AG09309 (cell line): ENCODE measurements at regions not wholly inside any gene's neighbourhood (a gene's known extent, or its start where the extent isn't known, plus 50 kb on each side); places are given as distances from the start of the nearest gene placed in this dataset.

Source experiments
- DNase-seq: peaks from one replicate; pipeline ENCODE4 v3.0.0-alpha.2; 2010; ENCODE audit warnings: low read depth
- H3K4me3 ChIP-seq: 2 replicates; pipeline ENCODE4 v1.5.1; 2011; ENCODE audit warnings: mild to moderate bottlenecking, low read depth, low read length, moderate library complexity; ENCODE audit not compliant: control insufficient read depth
- TF ChIP-seq, protein P1 (sequence below): IDR thresholded peaks from 2 replicates; pipeline ENCODE4 v1.5.1; 2011; ENCODE audit warnings: mild to moderate bottlenecking, low read depth, low read length, inconsistent platforms; ENCODE audit not compliant: insufficient read depth, control insufficient read depth; ENCODE audit errors: missing control alignments

DNA sequence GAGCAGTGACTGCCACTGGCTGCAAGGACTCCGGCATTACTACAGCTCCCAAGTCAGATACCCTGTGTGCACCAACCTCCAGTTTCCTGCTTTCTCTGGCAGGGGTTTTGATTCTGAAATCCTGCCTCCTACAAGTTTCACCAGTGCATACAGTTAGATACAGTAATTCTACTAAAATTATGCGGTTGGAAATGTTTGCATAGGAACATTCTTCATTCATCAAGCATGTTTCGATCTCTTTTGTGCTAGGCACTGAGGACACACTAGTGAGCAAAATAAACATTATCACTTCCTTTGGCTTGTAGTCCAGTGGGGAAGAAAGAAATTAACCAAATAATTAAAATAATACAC lies 152.2 kb downstream of the TMEM167A start:
- no peak overlapping the region for H3K4me3 ChIP-seq
- no peak for DNase-seq
- TF ChIP-seq, protein P1, sequence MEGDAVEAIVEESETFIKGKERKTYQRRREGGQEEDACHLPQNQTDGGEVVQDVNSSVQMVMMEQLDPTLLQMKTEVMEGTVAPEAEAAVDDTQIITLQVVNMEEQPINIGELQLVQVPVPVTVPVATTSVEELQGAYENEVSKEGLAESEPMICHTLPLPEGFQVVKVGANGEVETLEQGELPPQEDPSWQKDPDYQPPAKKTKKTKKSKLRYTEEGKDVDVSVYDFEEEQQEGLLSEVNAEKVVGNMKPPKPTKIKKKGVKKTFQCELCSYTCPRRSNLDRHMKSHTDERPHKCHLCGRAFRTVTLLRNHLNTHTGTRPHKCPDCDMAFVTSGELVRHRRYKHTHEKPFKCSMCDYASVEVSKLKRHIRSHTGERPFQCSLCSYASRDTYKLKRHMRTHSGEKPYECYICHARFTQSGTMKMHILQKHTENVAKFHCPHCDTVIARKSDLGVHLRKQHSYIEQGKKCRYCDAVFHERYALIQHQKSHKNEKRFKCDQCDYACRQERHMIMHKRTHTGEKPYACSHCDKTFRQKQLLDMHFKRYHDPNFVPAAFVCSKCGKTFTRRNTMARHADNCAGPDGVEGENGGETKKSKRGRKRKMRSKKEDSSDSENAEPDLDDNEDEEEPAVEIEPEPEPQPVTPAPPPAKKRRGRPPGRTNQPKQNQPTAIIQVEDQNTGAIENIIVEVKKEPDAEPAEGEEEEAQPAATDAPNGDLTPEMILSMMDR: no peak

DNA sequence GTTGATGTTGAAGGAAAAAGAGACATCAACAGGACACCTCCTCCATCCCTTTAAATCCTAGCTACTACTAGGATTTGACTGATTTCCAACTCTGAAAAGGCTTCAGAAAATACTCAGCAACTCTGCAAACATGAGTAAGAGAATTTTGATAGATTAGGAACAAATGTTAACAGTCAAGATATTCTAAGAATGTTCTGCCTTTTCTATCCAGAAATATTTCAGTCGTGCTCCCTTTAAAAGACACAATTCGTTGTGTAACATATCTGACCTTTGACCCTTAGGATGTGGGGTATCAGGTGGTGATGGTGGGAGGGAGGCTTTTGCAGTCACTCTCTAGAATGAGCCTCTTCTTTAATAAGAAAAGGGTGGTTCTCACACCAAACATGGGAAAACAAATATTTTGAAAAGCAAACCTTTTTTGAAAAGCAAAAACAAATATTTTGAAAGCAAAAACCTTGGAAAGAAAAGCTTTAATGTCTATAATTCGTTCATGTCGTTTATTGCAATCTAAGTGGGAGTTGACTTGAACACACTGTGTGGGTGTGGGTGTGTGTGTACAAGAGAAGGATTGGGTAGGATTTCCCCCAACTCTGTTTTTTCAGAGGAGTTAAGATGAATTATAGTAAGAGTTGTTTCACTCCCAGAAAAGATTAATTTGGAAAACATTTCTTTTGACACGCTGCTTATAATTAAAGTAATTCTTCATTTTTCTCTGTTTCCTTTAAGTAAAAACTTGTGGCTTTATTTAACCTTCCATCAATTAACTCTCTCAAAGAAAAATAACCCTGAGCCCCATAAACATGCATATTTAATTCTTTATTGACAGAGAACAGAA lies 152.8 kb downstream of the TMEM167A start:
- DNase-seq: no peak
- TF ChIP-seq, protein P1: no peak
- no peak overlapping the region for H3K4me3 ChIP-seq

DNA sequence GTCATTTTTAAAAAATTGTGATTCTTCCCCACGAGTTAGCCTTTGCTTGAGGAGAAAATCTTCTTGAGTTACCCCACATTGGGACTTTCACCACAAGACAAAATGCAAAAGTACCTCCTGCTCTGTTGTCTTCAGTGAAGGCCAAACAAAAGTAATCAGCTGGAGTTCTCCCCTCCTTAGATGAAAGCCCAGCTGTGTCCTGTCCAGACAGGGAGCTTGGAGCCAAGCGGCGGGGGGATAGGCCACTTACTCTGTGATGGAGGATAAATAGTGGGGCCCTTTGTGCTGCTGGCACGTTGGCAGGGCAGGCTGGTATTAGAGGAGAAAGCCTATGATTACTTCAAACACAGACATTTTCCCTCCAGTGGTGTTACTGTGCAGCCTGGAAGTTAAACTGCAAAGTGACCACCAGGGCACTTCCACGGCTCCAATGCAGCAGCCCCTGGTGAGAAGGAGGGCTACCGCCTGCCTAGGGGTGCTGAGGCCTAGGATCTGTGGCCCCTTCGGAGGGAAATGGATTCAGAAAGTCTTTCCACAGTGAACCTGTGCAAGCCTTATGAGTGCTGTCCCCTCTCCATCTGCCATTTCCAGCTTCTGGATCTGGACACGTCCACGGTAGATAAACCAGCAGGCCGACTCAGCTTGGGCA lies 155.0 kb downstream of the TMEM167A start:
- TF ChIP-seq, protein P1: no peak
- H3K4me3 ChIP-seq: no peak overlapping the region
- no peak for DNase-seq

DNA sequence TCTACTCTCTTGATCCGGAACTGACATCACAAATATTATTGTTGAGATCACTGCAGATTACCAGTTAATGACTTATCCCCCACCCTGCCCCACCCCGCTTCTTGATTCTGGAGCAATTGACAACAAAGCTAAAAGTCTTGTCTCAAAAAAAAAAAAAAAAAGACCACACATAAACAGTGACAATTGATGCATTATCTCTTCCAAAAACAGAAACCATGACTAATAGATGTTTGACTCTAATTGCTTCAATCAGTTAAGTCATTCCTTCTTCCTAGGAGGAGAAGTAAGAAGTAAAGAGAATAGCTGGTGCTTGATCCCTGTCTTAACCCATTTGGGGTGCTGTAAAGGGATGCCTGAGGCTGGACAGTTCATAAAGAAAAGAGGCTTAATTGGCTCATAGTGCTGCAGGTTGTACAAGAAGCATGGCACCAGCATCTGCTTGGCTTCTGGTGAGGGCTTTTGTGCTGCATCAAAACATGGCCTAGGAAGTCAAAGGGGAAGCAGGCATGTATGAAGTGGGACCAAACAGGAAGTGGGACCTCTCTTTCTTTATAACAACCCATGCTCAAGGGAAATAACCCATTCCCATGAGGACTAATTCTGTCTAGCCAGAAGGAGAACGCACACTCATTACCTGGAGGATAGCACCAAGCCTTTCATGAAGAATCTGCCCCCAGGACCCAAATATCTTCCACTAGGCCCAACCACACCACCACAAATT lies 158.7 kb downstream of the TMEM167A start:
- TF ChIP-seq, protein P1: no peak
- no peak overlapping the region for H3K4me3 ChIP-seq
- DNase-seq: no peak

DNA sequence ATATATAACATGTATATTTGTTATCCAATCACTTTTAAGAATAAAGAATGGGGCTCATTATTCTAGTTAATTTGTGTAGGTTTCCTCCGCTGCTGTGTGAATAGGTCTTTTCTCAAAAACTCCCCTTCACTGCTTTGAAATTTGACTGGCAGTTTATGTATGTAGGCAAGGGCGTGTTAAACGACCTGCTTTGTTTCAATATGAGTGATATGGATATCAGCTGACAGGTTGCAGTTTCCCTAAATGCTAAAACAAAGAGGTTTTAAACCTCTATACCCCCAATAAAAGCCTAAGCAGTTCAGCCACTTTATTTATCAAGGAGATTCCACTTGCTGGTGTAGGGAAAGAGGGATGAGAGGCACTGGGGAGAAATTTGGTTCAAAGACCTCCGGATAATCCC lies 159.6 kb downstream of the TMEM167A start:
- no peak overlapping the region for H3K4me3 ChIP-seq
- TF ChIP-seq, protein P1: no peak
- DNase-seq: no peak

DNA sequence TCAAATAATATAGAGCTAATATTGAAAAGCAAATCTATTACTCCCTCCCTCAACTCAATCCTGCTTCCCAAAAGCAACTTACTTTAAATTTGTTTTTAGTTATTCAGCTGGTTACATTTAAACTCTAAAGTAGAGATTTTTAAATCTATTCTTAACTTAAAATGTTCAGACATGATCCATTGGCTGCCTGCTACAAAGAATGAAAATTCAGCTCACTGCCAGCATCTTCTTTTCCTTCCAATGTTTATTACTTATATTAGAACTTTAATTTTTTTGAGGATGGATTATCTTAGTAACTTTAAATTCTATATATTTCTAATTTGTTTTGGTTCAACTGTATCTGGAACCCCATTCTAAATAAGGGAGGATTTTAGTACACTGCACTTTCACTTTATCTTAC lies 163.2 kb downstream of the TMEM167A start:
- TF ChIP-seq, protein P1: no peak
- DNase-seq: no peak
- no peak overlapping the region for H3K4me3 ChIP-seq
